ENCODE measurements at regions not wholly inside any gene's neighbourhood (a gene's known extent, or its start where the extent isn't known, plus 50 kb on each side); places are given as distances from the start of the nearest gene placed in this dataset.

- DNase-seq (ENCODE audit: low read depth in 2 of 2), result no peak
- peaks cover 3% of the 10 kb centered on the region for H3K27me3 ChIP-seq (ENCODE audit: control insufficient read depth, insufficient read depth, low read length)
- H3K4me1 ChIP-seq (ENCODE audit: control insufficient read depth, extremely low read depth, insufficient read depth, low read length), result no peaks in the 10 kb centered on the region
- TF ChIP-seq EZH2 (IDR thresholded peaks at IDR 0.05; ENCODE audit: low read length, missing control alignments), result no peak
- no peak for TF ChIP-seq CTCF (conservative IDR thresholded peaks at IDR 0.05 in 1 of 2, IDR thresholded peaks at IDR 0.05 in 1 of 2; ENCODE audit: low read depth in 1 of 2, low read length in 2 of 2)
- H3K9me3 ChIP-seq (ENCODE audit: control insufficient read depth, insufficient read depth, low read depth, low read length), result no peaks in the 10 kb centered on the region
- no peaks in the 10 kb centered on the region for H3K79me2 ChIP-seq (ENCODE audit: control insufficient read depth, insufficient read depth, low read length)
- H3K4me3 ChIP-seq (replicated peaks in 1 of 4; ENCODE audit: control extremely low read depth in 1 of 4, insufficient read depth in 1 of 4, low read depth in 3 of 4, low read length in 4 of 4), result no peak overlapping the region
- no peaks in the 10 kb centered on the region for H4K20me1 ChIP-seq (ENCODE audit: control insufficient read depth, extremely low read depth, insufficient read depth, low read length)
- no peak overlapping the region for H3K4me2 ChIP-seq (ENCODE audit: extremely low read depth, insufficient read depth, low read length)
- H3K9ac ChIP-seq (ENCODE audit: insufficient read depth, low read length), result no peak overlapping the region
- no peak overlapping the region for H3K27ac ChIP-seq (ENCODE audit: insufficient read depth, low read length)
- H2AFZ ChIP-seq (ENCODE audit: low read length), result no peak overlapping the region
- H3K36me3 ChIP-seq (ENCODE audit: control insufficient read depth, insufficient read depth, low read length), result no peaks in the 10 kb centered on the region
Measured at GRCh38 chr2:128751746-128752145, 433.1 kb upstream of the HS6ST1 start.

- Histone ChIP-seq H3K4me2 (ENCODE audit: extremely low read depth, insufficient read depth, low read length) (no peak overlapping the region), H3K27me3 (ENCODE audit: control insufficient read depth, insufficient read depth, low read length) (peaks cover 3% of the 10 kb centered on the region), H4K20me1 (ENCODE audit: control insufficient read depth, extremely low read depth, insufficient read depth, low read length) (no peaks in the 10 kb centered on the region), H3K9ac (ENCODE audit: insufficient read depth, low read length) (no peak overlapping the region), H3K4me1 (ENCODE audit: control insufficient read depth, extremely low read depth, insufficient read depth, low read length) (no peaks in the 10 kb centered on the region), H2AFZ (ENCODE audit: low read length) (no peak overlapping the region), H3K27ac (ENCODE audit: insufficient read depth, low read length) (no peak overlapping the region), H3K79me2 (ENCODE audit: control insufficient read depth, insufficient read depth, low read length) (no peaks in the 10 kb centered on the region), H3K4me3 (replicated peaks in 1 of 4; ENCODE audit: control extremely low read depth in 1 of 4, insufficient read depth in 1 of 4, low read depth in 3 of 4, low read length in 4 of 4) (no peak overlapping the region), H3K9me3 (ENCODE audit: control insufficient read depth, insufficient read depth, low read depth, low read length) (no peaks in the 10 kb centered on the region), H3K36me3 (ENCODE audit: control insufficient read depth, insufficient read depth, low read length) (no peaks in the 10 kb centered on the region)
- TF ChIP-seq EZH2 (IDR thresholded peaks at IDR 0.05; ENCODE audit: low read length, missing control alignments) (no peak), CTCF (conservative IDR thresholded peaks at IDR 0.05 in 1 of 2, IDR thresholded peaks at IDR 0.05 in 1 of 2; ENCODE audit: low read depth in 1 of 2, low read length in 2 of 2) (no peak)
- DNase-seq (ENCODE audit: low read depth in 2 of 2), result no peak
Measured at GRCh38 chr2:128752691-128753263, 434.1 kb upstream of the HS6ST1 start.

GRCh38 chr2:128753321-128753720, 434.7 kb upstream of the HS6ST1 start:
- H3K9me3 ChIP-seq (ENCODE audit: control insufficient read depth, insufficient read depth, low read depth, low read length), result no peaks in the 10 kb centered on the region
- no peaks in the 10 kb centered on the region for H3K36me3 ChIP-seq (ENCODE audit: control insufficient read depth, insufficient read depth, low read length)
- no peak overlapping the region for H3K9ac ChIP-seq (ENCODE audit: insufficient read depth, low read length)
- no peaks in the 10 kb centered on the region for H4K20me1 ChIP-seq (ENCODE audit: control insufficient read depth, extremely low read depth, insufficient read depth, low read length)
- no peak overlapping the region for H2AFZ ChIP-seq (ENCODE audit: low read length)
- no peaks in the 10 kb centered on the region for H3K4me1 ChIP-seq (ENCODE audit: control insufficient read depth, extremely low read depth, insufficient read depth, low read length)
- no peaks in the 10 kb centered on the region for H3K79me2 ChIP-seq (ENCODE audit: control insufficient read depth, insufficient read depth, low read length)
- H3K27me3 ChIP-seq (ENCODE audit: control insufficient read depth, insufficient read depth, low read length), result peaks cover 3% of the 10 kb centered on the region
- H3K4me2 ChIP-seq (ENCODE audit: extremely low read depth, insufficient read depth, low read length), result no peak overlapping the region
- no peak overlapping the region for H3K4me3 ChIP-seq (replicated peaks in 1 of 4; ENCODE audit: control extremely low read depth in 1 of 4, insufficient read depth in 1 of 4, low read depth in 3 of 4, low read length in 4 of 4)
- TF ChIP-seq CTCF (conservative IDR thresholded peaks at IDR 0.05 in 1 of 2, IDR thresholded peaks at IDR 0.05 in 1 of 2; ENCODE audit: low read depth in 1 of 2, low read length in 2 of 2) (no peak), EZH2 (IDR thresholded peaks at IDR 0.05; ENCODE audit: low read length, missing control alignments) (no peak)
- DNase-seq (ENCODE audit: low read depth in 2 of 2), result no peak
- no peak overlapping the region for H3K27ac ChIP-seq (ENCODE audit: insufficient read depth, low read length)
